GM23248 (cell line): ENCODE measurements at regions not wholly inside any gene's neighbourhood (a gene's known extent, or its start where the extent isn't known, plus 50 kb on each side); places are given as distances from the start of the nearest gene placed in this dataset.

Source experiments
- EZH2 ChIP-seq: fragments of 200-600 bp; sonication (generic); IDR thresholded peaks from 2 replicates; pipeline ENCODE4 v1.6.1; 2018; ENCODE audit warnings: antibody characterized with exemption, mild to moderate bottlenecking; ENCODE audit not compliant: insufficient read depth, poor library complexity, severe bottlenecking
- EZH2phosphoT487 ChIP-seq: fragments of 200-600 bp; sonication (generic); IDR thresholded peaks from 2 replicates; pipeline ENCODE4 v1.6.1; 2018; ENCODE audit warnings: antibody characterized with exemption, moderate library complexity, mild to moderate bottlenecking, low read depth; ENCODE audit not compliant: insufficient read depth

DNA sequence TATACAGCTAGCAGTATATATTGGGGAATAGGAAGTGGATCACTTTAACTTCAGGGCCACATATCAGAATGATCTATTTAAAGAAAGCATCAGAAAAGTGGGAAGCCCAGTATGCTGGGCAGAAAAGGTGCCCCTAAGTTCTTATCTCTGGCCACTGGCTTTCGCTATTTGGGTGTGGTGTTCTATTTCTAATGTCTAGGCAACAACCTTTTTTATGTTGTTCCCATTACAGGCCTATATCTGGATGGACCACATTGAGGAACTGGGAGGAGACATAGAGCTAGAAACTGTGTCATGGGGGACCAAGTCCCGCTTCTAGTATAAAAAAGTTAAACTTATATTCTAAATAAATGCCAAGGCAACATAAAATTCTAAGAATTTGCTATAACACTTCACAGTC is 935.6 kb downstream of the PDHA2 start:
- TF ChIP-seq EZH2 (no peak), EZH2phosphoT487 (no peak)
